SK-N-SH (cell line): ENCODE measurements at regions not wholly inside any gene's neighbourhood (a gene's known extent, or its start where the extent isn't known, plus 50 kb on each side); places are given as distances from the start of the nearest gene placed in this dataset.

Source experiments
- CTCF ChIA-PET: fragments of 300-600, 350-600 bp; formaldehyde crosslinking; extraction: SDS; loops from one replicate; lab custom pipeline; 2021; lab: Yijun Ruan, JAX
- POLR2A ChIA-PET: fragments of 350-600 bp; sonication (Branson Sonifier 250); formaldehyde crosslinking; extraction: SDS; loops from one replicate; lab custom pipeline; 2020; ENCODE audit warnings: antibody characterized with exemption, inconsistent platforms; lab: Yijun Ruan, JAX
- DNase-seq: peaks from one replicate; pipeline ENCODE4 v3.0.0; 2012
- H2AFZ ChIP-seq: fragments of 200-600 bp; sonication (generic); 2 replicates; pipeline ENCODE4 v1.8.1; 2016; ENCODE audit warnings: antibody characterized with exemption, mild to moderate bottlenecking, low read depth
- H3F3A ChIP-seq: fragments of 200-600 bp; sonication (generic); replicated peaks from 2 replicates; pipeline ENCODE3; 2016; ENCODE audit warnings: antibody characterized with exemption, mild to moderate bottlenecking; ENCODE audit not compliant: insufficient read depth
- H3K27ac ChIP-seq, 2 experiments: fragments of 200-500 bp in 1 of 2; fragments of 200-600 bp in 1 of 2; sonication (Bioruptor generic) in 1 of 2; sonication (generic), shearing (Covaris generic) in 1 of 2; 2 replicates each; pipeline versions ENCODE4 v1.5.1 to v1.6.1; 2014 to 2016; ENCODE audit warnings: low read depth in 2 of 2, inconsistent platforms in 1 of 2, low read length in 1 of 2, mild to moderate bottlenecking in 1 of 2, mixed read lengths in 1 of 2
- H3K27me3 ChIP-seq: fragments of 200-600 bp; sonication (generic), shearing (Covaris generic); 2 replicates; pipeline ENCODE4 v1.6.1; 2016; ENCODE audit warnings: mixed run types; ENCODE audit not compliant: insufficient read depth
- H3K36me3 ChIP-seq, 2 experiments: fragments of 200-500 bp in 1 of 2; fragments of 200-600 bp in 1 of 2; sonication (Bioruptor generic) in 1 of 2; sonication (generic) in 1 of 2; replicated peaks in 1 of 2; 2 replicates each; pipeline versions ENCODE3 to v1.5.1; 2014 to 2016; ENCODE audit warnings: low read length in 1 of 2, mild to moderate bottlenecking in 1 of 2; ENCODE audit not compliant: insufficient read depth in 2 of 2, control insufficient read depth in 1 of 2
- H3K4me1 ChIP-seq, 2 experiments: fragments of 200-500 bp in 1 of 2; fragments of 200-600 bp in 1 of 2; sonication (Bioruptor generic) in 1 of 2; sonication (generic), shearing (Covaris generic) in 1 of 2; 2 replicates each; pipeline versions ENCODE4 v1.5.1 to v1.6.1; 2014 to 2016; ENCODE audit warnings: low read depth in 1 of 2, low read length in 1 of 2, mixed run types in 1 of 2; ENCODE audit not compliant: insufficient read depth in 2 of 2, control insufficient read depth in 1 of 2
- H3K4me2 ChIP-seq: fragments of 200-600 bp; sonication (generic), shearing (Covaris generic); 2 replicates; pipeline ENCODE4 v1.6.1; 2017; ENCODE audit warnings: mixed run types
- H3K4me3 ChIP-seq, 2 experiments: fragments of 200-500 bp in 1 of 2; fragments of 200-600 bp in 1 of 2; sonication (Bioruptor generic) in 1 of 2; sonication (generic), shearing (Covaris generic) in 1 of 2; 2 replicates each; pipeline versions ENCODE4 v1.5.1 to v1.8.1; 2014 to 2016; ENCODE audit warnings: low read depth in 2 of 2, inconsistent platforms in 1 of 2, low read length in 1 of 2, mild to moderate bottlenecking in 1 of 2, mixed read lengths in 1 of 2, moderate library complexity in 1 of 2
- H3K79me2 ChIP-seq: fragments of 200-600 bp; sonication (generic); 2 replicates; pipeline ENCODE4 v1.8.1; 2017; ENCODE audit warnings: mild to moderate bottlenecking; ENCODE audit not compliant: insufficient read depth
- H3K9ac ChIP-seq: fragments of 200-600 bp; sonication (generic); 2 replicates; pipeline ENCODE4 v1.6.1; 2017; ENCODE audit warnings: mixed run types
- H3K9me2 ChIP-seq: fragments of 200-600 bp; sonication (generic); 2 replicates; pipeline ENCODE4 v1.6.1; 2017; ENCODE audit warnings: mixed run types
- H3K9me3 ChIP-seq: fragments of 200-600 bp; sonication (generic); 2 replicates; pipeline ENCODE4 v1.6.1; 2017; ENCODE audit warnings: mixed run types, mild to moderate bottlenecking, moderate library complexity
- H4K20me1 ChIP-seq: fragments of 200-600 bp; sonication (generic); 2 replicates; pipeline ENCODE4 v1.6.1; 2017; ENCODE audit warnings: mild to moderate bottlenecking, mixed run types; ENCODE audit not compliant: insufficient read depth
- CHD2 ChIP-seq: fragments of 150-350 bp; IDR thresholded peaks from 2 replicates; pipeline ENCODE4 v1.6.1; 2018; ENCODE audit warnings: low read length; ENCODE audit not compliant: partially characterized antibody
- EZH2phosphoT487 ChIP-seq: fragments of 200-600 bp; sonication (generic); IDR thresholded peaks from 2 replicates; pipeline ENCODE4 v1.6.1; 2017; ENCODE audit warnings: low read depth, mixed run types, mild to moderate bottlenecking, antibody characterized with exemption, moderate library complexity, borderline replicate concordance
- FOSL2 ChIP-seq: IDR thresholded peaks from 2 replicates; pipeline ENCODE4 v1.4.0; 2012; ENCODE audit warnings: low read depth, mild to moderate bottlenecking, moderate library complexity, borderline replicate concordance
- FOXJ3 ChIP-seq: sonication (generic); formaldehyde crosslinking; IDR thresholded peaks from 2 replicates; pipeline ENCODE4 v1.5.1; 2020; ENCODE audit warnings: mild to moderate bottlenecking, missing genetic modification reagents
- GABPA ChIP-seq: IDR thresholded peaks from 2 replicates; pipeline ENCODE4 v1.4.0; 2012; ENCODE audit warnings: low read depth, mild to moderate bottlenecking
- GATA2 ChIP-seq: sonication (generic); formaldehyde crosslinking; IDR thresholded peaks from 2 replicates; pipeline ENCODE4 v1.5.0; 2020; ENCODE audit warnings: mild to moderate bottlenecking, missing genetic modification reagents
- MXI1 ChIP-seq: IDR thresholded peaks from 2 replicates; pipeline ENCODE4 v1.6.1; 2012; ENCODE audit warnings: mild to moderate bottlenecking, low read depth, low read length, improper control_type of control experiment
- NFIC ChIP-seq: IDR thresholded peaks from 2 replicates; pipeline ENCODE4 v1.4.0; 2012; ENCODE audit warnings: borderline replicate concordance
- RCOR1 ChIP-seq: fragments of 150-350 bp; IDR thresholded peaks from 2 replicates; pipeline ENCODE4 v1.6.1; 2017; ENCODE audit warnings: antibody characterized with exemption, low read length
- RFX5 ChIP-seq: IDR thresholded peaks from 2 replicates; pipeline ENCODE4 v1.6.1; 2012; ENCODE audit warnings: mild to moderate bottlenecking, improper control_type of control experiment, low read length
- SMC3 ChIP-seq: IDR thresholded peaks from 2 replicates; pipeline ENCODE4 v1.6.1; 2012; ENCODE audit warnings: low read depth, low read length, improper control_type of control experiment
- YY1 ChIP-seq: IDR thresholded peaks from 2 replicates; pipeline ENCODE4 v1.4.0; 2012; ENCODE audit warnings: low read depth, mild to moderate bottlenecking
- WGBS: methylation state at CpG from one replicate; pipeline ENCODE4 v1.1.6; 2017; ENCODE audit warnings: low lambda C conversion rate; 5-methylcytosine and 5-hydroxymethylcytosine counted together
- TF ChIP-seq, protein P1 (sequence below): IDR thresholded peaks from 2 replicates; pipeline ENCODE4; 2012
- TF ChIP-seq, protein P2 (sequence below): IDR thresholded peaks from 2 replicates; pipeline ENCODE4 v1.4.0; 2012; ENCODE audit warnings: low read depth, borderline replicate concordance
- TF ChIP-seq, protein P3 (sequence below): IDR thresholded peaks from 2 replicates; pipeline ENCODE4 v1.6.1; 2012; ENCODE audit warnings: mild to moderate bottlenecking, low read depth, low read length, moderate library complexity
- TF ChIP-seq, protein P4 (sequence below): fragments of 200-600 bp; sonication (generic); IDR thresholded peaks from 2 replicates; pipeline ENCODE4 v1.6.1; 2017; ENCODE audit warnings: antibody characterized with exemption, mild to moderate bottlenecking, moderate library complexity
- TF ChIP-seq, protein P5 (sequence below): fragments of 150-350 bp; IDR thresholded peaks from 2 replicates; pipeline ENCODE4 v1.6.1; 2016; ENCODE audit warnings: mild to moderate bottlenecking, low read depth, low read length

DNA sequence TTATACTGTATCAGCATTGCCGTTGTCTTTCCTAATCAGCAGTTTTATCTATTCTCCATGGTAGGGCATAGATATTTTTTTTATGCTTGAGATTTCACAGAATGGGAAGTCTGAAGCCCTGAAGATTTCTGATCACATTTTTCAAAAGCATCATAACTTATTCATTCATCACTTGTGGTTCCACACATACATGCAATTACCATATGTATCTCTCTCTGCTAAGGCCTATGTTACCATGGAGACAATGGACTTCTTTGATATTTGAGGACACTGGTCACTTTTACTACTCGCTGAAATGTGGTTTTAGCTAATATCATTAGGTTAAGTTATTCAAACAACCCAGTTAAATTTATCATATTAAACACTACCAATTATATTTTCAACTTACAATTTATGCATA, 1827.0 kb downstream of the MRPL39 start:
- Histone ChIP-seq H3K27ac (no peak overlapping the region), H3K36me3 (no peaks in the 10 kb centered on the region), H3K79me2 (no peaks in the 10 kb centered on the region), H3K27me3 (no peaks in the 10 kb centered on the region), H3K4me3 (no peak overlapping the region), H3K9ac (no peak overlapping the region), H2AFZ (no peak overlapping the region), H3K4me2 (no peak overlapping the region), H3K9me2 (no peaks in the 10 kb centered on the region), H3K4me1 (no peaks in the 10 kb centered on the region), H3K9me3 (no peaks in the 10 kb centered on the region; the same call in 1 of the 2 replicates), H3F3A (no peaks in the 10 kb centered on the region), H4K20me1 (no peaks in the 10 kb centered on the region)
- ChIA-PET POLR2A (no interaction called here), CTCF (no interaction called here)
- TF ChIP-seq RFX5 (no peak), GABPA (no peak), YY1 (no peak), EZH2phosphoT487 (no peak), CHD2 (no peak)
- TF ChIP-seq, protein P1, sequence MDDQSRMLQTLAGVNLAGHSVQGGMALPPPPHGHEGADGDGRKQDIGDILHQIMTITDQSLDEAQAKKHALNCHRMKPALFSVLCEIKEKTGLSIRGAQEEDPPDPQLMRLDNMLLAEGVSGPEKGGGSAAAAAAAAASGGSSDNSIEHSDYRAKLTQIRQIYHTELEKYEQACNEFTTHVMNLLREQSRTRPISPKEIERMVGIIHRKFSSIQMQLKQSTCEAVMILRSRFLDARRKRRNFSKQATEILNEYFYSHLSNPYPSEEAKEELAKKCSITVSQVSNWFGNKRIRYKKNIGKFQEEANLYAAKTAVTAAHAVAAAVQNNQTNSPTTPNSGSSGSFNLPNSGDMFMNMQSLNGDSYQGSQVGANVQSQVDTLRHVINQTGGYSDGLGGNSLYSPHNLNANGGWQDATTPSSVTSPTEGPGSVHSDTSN = no peak
- no peak for DNase-seq
- 31% methylated on average over 2 of the region's 2 CpGs for WGBS

DNA sequence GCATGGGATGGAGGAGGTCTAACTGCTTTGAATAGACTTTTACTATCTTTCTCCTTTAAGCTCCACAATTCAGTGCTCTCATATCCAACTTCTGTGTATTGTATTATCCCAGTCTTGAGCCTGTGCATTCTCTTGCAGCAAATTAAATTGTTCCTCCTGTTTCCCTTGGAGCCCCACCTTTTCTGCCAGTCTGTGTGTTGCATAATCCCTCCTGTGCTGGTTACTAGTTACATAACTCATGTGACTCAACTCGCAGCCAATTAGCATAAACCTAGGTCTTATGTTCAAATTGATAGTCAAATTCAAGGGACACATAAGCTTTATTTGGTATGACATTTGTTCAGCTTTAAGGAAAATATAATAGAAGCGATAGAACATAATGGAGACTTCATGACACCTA, 1863.5 kb downstream of the MRPL39 start:
- H3K27me3 ChIP-seq = no peaks in the 10 kb centered on the region
- ChIA-PET CTCF (no interaction called here), POLR2A (no interaction called here)
- H3K36me3 ChIP-seq = no peaks in the 10 kb centered on the region
- H3K27ac ChIP-seq = no peak overlapping the region
- H4K20me1 ChIP-seq = no peaks in the 10 kb centered on the region
- no peak overlapping the region for H3K4me3 ChIP-seq
- H3K79me2 ChIP-seq = no peaks in the 10 kb centered on the region
- H3K9me2 ChIP-seq = no peaks in the 10 kb centered on the region
- no peaks in the 10 kb centered on the region for H3K4me1 ChIP-seq
- H3K4me2 ChIP-seq = no peak overlapping the region
- H3K9ac ChIP-seq = no peak overlapping the region
- no peaks in the 10 kb centered on the region for H3F3A ChIP-seq
- no peaks in the 10 kb centered on the region for H3K9me3 ChIP-seq
- 34% methylated on average over 2 of the region's 2 CpGs for WGBS
- no peak for DNase-seq
- H2AFZ ChIP-seq = no peak overlapping the region
- TF ChIP-seq FOXJ3 (CRISPR knock-in tag) (no peak), FOSL2 (no peak), NFIC (no peak), MXI1 (no peak), RFX5 (no peak), RCOR1 (no peak), GATA2 (no peak), SMC3 (no peak), CHD2 (no peak)
- TF ChIP-seq, protein P2, sequence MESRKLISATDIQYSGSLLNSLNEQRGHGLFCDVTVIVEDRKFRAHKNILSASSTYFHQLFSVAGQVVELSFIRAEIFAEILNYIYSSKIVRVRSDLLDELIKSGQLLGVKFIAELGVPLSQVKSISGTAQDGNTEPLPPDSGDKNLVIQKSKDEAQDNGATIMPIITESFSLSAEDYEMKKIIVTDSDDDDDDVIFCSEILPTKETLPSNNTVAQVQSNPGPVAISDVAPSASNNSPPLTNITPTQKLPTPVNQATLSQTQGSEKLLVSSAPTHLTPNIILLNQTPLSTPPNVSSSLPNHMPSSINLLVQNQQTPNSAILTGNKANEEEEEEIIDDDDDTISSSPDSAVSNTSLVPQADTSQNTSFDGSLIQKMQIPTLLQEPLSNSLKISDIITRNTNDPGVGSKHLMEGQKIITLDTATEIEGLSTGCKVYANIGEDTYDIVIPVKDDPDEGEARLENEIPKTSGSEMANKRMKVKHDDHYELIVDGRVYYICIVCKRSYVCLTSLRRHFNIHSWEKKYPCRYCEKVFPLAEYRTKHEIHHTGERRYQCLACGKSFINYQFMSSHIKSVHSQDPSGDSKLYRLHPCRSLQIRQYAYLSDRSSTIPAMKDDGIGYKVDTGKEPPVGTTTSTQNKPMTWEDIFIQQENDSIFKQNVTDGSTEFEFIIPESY = no peak
- TF ChIP-seq, protein P3, sequence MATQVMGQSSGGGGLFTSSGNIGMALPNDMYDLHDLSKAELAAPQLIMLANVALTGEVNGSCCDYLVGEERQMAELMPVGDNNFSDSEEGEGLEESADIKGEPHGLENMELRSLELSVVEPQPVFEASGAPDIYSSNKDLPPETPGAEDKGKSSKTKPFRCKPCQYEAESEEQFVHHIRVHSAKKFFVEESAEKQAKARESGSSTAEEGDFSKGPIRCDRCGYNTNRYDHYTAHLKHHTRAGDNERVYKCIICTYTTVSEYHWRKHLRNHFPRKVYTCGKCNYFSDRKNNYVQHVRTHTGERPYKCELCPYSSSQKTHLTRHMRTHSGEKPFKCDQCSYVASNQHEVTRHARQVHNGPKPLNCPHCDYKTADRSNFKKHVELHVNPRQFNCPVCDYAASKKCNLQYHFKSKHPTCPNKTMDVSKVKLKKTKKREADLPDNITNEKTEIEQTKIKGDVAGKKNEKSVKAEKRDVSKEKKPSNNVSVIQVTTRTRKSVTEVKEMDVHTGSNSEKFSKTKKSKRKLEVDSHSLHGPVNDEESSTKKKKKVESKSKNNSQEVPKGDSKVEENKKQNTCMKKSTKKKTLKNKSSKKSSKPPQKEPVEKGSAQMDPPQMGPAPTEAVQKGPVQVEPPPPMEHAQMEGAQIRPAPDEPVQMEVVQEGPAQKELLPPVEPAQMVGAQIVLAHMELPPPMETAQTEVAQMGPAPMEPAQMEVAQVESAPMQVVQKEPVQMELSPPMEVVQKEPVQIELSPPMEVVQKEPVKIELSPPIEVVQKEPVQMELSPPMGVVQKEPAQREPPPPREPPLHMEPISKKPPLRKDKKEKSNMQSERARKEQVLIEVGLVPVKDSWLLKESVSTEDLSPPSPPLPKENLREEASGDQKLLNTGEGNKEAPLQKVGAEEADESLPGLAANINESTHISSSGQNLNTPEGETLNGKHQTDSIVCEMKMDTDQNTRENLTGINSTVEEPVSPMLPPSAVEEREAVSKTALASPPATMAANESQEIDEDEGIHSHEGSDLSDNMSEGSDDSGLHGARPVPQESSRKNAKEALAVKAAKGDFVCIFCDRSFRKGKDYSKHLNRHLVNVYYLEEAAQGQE = no peak
- TF ChIP-seq, protein P4, sequence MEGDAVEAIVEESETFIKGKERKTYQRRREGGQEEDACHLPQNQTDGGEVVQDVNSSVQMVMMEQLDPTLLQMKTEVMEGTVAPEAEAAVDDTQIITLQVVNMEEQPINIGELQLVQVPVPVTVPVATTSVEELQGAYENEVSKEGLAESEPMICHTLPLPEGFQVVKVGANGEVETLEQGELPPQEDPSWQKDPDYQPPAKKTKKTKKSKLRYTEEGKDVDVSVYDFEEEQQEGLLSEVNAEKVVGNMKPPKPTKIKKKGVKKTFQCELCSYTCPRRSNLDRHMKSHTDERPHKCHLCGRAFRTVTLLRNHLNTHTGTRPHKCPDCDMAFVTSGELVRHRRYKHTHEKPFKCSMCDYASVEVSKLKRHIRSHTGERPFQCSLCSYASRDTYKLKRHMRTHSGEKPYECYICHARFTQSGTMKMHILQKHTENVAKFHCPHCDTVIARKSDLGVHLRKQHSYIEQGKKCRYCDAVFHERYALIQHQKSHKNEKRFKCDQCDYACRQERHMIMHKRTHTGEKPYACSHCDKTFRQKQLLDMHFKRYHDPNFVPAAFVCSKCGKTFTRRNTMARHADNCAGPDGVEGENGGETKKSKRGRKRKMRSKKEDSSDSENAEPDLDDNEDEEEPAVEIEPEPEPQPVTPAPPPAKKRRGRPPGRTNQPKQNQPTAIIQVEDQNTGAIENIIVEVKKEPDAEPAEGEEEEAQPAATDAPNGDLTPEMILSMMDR = no peak
- TF ChIP-seq, protein P5, sequence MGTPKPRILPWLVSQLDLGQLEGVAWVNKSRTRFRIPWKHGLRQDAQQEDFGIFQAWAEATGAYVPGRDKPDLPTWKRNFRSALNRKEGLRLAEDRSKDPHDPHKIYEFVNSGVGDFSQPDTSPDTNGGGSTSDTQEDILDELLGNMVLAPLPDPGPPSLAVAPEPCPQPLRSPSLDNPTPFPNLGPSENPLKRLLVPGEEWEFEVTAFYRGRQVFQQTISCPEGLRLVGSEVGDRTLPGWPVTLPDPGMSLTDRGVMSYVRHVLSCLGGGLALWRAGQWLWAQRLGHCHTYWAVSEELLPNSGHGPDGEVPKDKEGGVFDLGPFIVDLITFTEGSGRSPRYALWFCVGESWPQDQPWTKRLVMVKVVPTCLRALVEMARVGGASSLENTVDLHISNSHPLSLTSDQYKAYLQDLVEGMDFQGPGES = no peak
